ENCODE measurements at regions not wholly inside any gene's neighbourhood (a gene's known extent, or its start where the extent isn't known, plus 50 kb on each side); places are given as distances from the start of the nearest gene placed in this dataset.

DNA sequence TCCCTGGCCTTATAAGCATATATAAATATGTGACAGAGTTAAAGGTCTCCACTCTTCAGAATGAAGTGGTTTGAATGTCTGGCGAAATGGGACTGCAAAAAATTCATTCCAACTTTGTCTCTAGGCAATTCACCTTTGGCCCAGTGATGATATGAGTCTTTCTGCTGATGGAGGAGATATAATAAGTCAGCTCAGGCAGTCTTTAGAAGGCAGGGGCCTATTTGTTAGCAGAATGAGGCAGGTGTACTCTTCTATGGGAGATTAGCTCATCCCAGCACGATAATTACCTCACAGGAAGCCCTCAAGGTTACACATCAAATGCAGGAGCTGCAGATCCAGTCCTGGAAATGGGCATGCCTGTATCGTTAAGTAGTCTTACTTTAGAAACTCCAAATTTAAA, 300.5 kb downstream of the NR2F1-AS1 start:
- Histone ChIP-seq H3K4me3 (ENCODE audit: low read length in 2 of 2) (no peak overlapping the region), H3K27me3 (ENCODE audit: control insufficient read depth in 3 of 3, insufficient read depth in 3 of 3, low read depth in 1 of 3, low read length in 3 of 3) (no peaks in the 10 kb centered on the region), H4K8ac (ENCODE audit: low read depth, low read length) (no peak overlapping the region), H3K4ac (ENCODE audit: low read length) (no peak overlapping the region), H2AFZ (ENCODE audit: low read length) (peak overlapping the region; percentile 15), H3K23ac (ENCODE audit: low read depth, low read length, poor library complexity) (no peak overlapping the region), H3K18ac (ENCODE audit: low read length) (no peak overlapping the region), H2BK120ac (ENCODE audit: low read depth, low read length) (no peak overlapping the region), H3K79me1 (ENCODE audit: low read depth, low read length) (no peaks in the 10 kb centered on the region), H3K4me1 (ENCODE audit: control insufficient read depth in 2 of 2, insufficient read depth in 1 of 2, low read depth in 1 of 2, low read length in 2 of 2) (peaks cover 6 to 27% of the 10 kb centered on the region in 2 donors), H3K9ac (ENCODE audit: low read depth, low read length, poor library complexity) (no peak overlapping the region), H2BK15ac (ENCODE audit: low read length) (no peak overlapping the region), H2AK5ac (ENCODE audit: low read depth, low read length) (no peak overlapping the region), H3K27ac (replicated peaks; ENCODE audit: low read length) (no peak overlapping the region), H2BK5ac (ENCODE audit: low read length) (no peak overlapping the region), H3K4me2 (ENCODE audit: insufficient read depth, low read length, poor library complexity, severe bottlenecking) (no peak overlapping the region), H2BK12ac (ENCODE audit: low read length) (no peak overlapping the region), H3K14ac (ENCODE audit: low read length) (no peak overlapping the region), H3K36me3 (replicated peaks in 1 of 2; ENCODE audit: control insufficient read depth in 2 of 2, insufficient read depth in 2 of 2, low read length in 2 of 2) (no peaks in the 10 kb centered on the region), H4K91ac (ENCODE audit: low read depth, low read length, poor library complexity) (no peak overlapping the region), H3K9me3 (replicated peaks in 1 of 2; ENCODE audit: control insufficient read depth in 2 of 2, insufficient read depth in 1 of 2, low read depth in 1 of 2, low read length in 2 of 2) (no peaks in the 10 kb centered on the region)
- WGBS, 2 donors (ENCODE audit: extremely low coverage in 2 of 2, insufficient read length in 2 of 2, insufficient replicate concordance in 1 of 2) = no CpG with 5 or more reads among the region's 3 CpGs
- DNase-seq (ENCODE audit: low spot score) = no peak

DNA sequence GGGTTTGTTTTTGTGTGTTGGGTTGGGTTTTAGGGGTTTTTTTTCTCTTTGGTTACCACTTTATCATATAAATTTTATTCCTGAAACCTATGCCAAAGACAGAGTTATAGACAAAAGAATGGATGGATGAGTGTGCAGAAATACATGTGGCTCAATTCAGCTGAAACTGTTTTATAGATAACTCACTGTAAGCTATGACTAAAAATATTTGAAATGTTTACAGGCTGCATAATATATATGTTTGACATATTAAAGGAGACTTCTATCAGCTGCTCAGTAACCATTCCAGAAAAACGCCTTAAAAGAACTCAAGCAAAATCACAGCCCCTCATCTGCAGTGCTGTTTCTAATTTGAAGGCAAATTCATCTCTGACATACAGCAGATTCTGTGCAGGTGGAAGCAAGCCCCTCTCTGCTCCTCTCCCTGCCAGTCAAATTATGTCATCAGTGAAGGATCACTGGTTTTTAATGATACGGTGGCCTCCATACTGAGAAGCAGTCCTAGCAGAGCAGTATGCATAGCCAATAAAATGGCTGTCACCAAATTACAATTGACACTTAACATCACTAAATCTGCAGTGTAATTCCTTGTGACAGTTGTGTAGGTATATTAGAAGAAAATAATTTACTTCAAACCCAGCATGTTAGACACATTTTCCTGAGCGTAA, 301.6 kb downstream of the NR2F1-AS1 start:
- no peak overlapping the region for H3K4ac ChIP-seq (ENCODE audit: low read length)
- H3K79me1 ChIP-seq (ENCODE audit: low read depth, low read length) = no peaks in the 10 kb centered on the region
- peak overlapping the region; percentile 56 for H2AFZ ChIP-seq (ENCODE audit: low read length)
- H3K23ac ChIP-seq (ENCODE audit: low read depth, low read length, poor library complexity) = no peak overlapping the region
- no peak overlapping the region for H2BK5ac ChIP-seq (ENCODE audit: low read length)
- no peaks in the 10 kb centered on the region for H3K27me3 ChIP-seq (ENCODE audit: control insufficient read depth in 3 of 3, insufficient read depth in 3 of 3, low read depth in 1 of 3, low read length in 3 of 3)
- H3K18ac ChIP-seq (ENCODE audit: low read length) = no peak overlapping the region
- no peak for DNase-seq (ENCODE audit: low spot score)
- no peaks in the 10 kb centered on the region for H3K36me3 ChIP-seq (replicated peaks in 1 of 2; ENCODE audit: control insufficient read depth in 2 of 2, insufficient read depth in 2 of 2, low read length in 2 of 2)
- no peak overlapping the region for H3K27ac ChIP-seq (replicated peaks; ENCODE audit: low read length)
- no CpG with 5 or more reads among the region's 3 CpGs for WGBS, 2 donors (ENCODE audit: extremely low coverage in 2 of 2, insufficient read length in 2 of 2, insufficient replicate concordance in 1 of 2)
- no peak overlapping the region for H2AK5ac ChIP-seq (ENCODE audit: low read depth, low read length)
- H3K14ac ChIP-seq (ENCODE audit: low read length) = no peak overlapping the region
- peaks cover 7 to 27% of the 10 kb centered on the region in 2 donors for H3K4me1 ChIP-seq (ENCODE audit: control insufficient read depth in 2 of 2, insufficient read depth in 1 of 2, low read depth in 1 of 2, low read length in 2 of 2)
- no peak overlapping the region for H3K9ac ChIP-seq (ENCODE audit: low read depth, low read length, poor library complexity)
- no peaks in the 10 kb centered on the region for H3K9me3 ChIP-seq (replicated peaks in 1 of 2; ENCODE audit: control insufficient read depth in 2 of 2, insufficient read depth in 1 of 2, low read depth in 1 of 2, low read length in 2 of 2)
- H4K8ac ChIP-seq (ENCODE audit: low read depth, low read length) = no peak overlapping the region
- H3K4me2 ChIP-seq (ENCODE audit: insufficient read depth, low read length, poor library complexity, severe bottlenecking) = no peak overlapping the region
- H4K91ac ChIP-seq (ENCODE audit: low read depth, low read length, poor library complexity) = no peak overlapping the region
- H2BK15ac ChIP-seq (ENCODE audit: low read length) = no peak overlapping the region
- no peak overlapping the region for H2BK120ac ChIP-seq (ENCODE audit: low read depth, low read length)
- H2BK12ac ChIP-seq (ENCODE audit: low read length) = no peak overlapping the region
- H3K4me3 ChIP-seq (ENCODE audit: low read length in 2 of 2) = no peak overlapping the region

DNA sequence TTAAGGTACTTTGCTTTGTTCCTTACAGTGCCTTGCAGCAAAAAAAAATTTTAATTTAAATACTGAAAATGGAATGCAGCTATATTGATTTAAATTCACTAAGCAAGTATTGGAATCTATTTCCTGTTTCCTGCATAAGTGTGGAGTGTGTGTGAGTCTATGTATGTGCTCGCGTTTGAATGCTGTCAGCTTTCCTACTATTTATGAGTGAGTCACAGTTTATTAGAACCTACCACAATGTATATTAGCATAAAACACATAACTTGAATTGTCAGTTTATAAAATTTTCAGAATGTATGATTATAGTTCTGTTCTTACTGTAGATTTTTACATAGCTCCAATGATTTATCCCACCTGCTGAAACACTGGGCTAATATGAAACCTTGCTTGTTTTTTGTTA, 302.1 kb downstream of the NR2F1-AS1 start:
- Histone ChIP-seq H3K36me3 (replicated peaks in 1 of 2; ENCODE audit: control insufficient read depth in 2 of 2, insufficient read depth in 2 of 2, low read length in 2 of 2) (no peaks in the 10 kb centered on the region), H3K9me3 (replicated peaks in 1 of 2; ENCODE audit: control insufficient read depth in 2 of 2, insufficient read depth in 1 of 2, low read depth in 1 of 2, low read length in 2 of 2) (no peaks in the 10 kb centered on the region), H2AFZ (ENCODE audit: low read length) (peak overlapping the region; percentile 0), H4K91ac (ENCODE audit: low read depth, low read length, poor library complexity) (no peak overlapping the region), H3K18ac (ENCODE audit: low read length) (no peak overlapping the region), H3K4me1 (ENCODE audit: control insufficient read depth in 2 of 2, insufficient read depth in 1 of 2, low read depth in 1 of 2, low read length in 2 of 2) (peaks cover 9 to 27% of the 10 kb centered on the region in 2 donors), H2BK12ac (ENCODE audit: low read length) (no peak overlapping the region), H3K4me2 (ENCODE audit: insufficient read depth, low read length, poor library complexity, severe bottlenecking) (no peak overlapping the region), H4K8ac (ENCODE audit: low read depth, low read length) (no peak overlapping the region), H3K9ac (ENCODE audit: low read depth, low read length, poor library complexity) (no peak overlapping the region), H3K27ac (replicated peaks; ENCODE audit: low read length) (no peak overlapping the region), H3K23ac (ENCODE audit: low read depth, low read length, poor library complexity) (no peak overlapping the region), H2AK5ac (ENCODE audit: low read depth, low read length) (no peak overlapping the region), H2BK5ac (ENCODE audit: low read length) (no peak overlapping the region), H3K79me1 (ENCODE audit: low read depth, low read length) (no peaks in the 10 kb centered on the region), H3K4me3 (ENCODE audit: low read length in 2 of 2) (no peak overlapping the region), H3K27me3 (ENCODE audit: control insufficient read depth in 3 of 3, insufficient read depth in 3 of 3, low read depth in 1 of 3, low read length in 3 of 3) (no peaks in the 10 kb centered on the region), H3K14ac (ENCODE audit: low read length) (no peak overlapping the region), H2BK120ac (ENCODE audit: low read depth, low read length) (no peak overlapping the region), H3K4ac (ENCODE audit: low read length) (no peak overlapping the region), H2BK15ac (ENCODE audit: low read length) (no peak overlapping the region)
- no CpG with 5 or more reads among the region's 2 CpGs for WGBS, 2 donors (ENCODE audit: extremely low coverage in 2 of 2, insufficient read length in 2 of 2, insufficient replicate concordance in 1 of 2)
- no peak for DNase-seq (ENCODE audit: low spot score)

DNA sequence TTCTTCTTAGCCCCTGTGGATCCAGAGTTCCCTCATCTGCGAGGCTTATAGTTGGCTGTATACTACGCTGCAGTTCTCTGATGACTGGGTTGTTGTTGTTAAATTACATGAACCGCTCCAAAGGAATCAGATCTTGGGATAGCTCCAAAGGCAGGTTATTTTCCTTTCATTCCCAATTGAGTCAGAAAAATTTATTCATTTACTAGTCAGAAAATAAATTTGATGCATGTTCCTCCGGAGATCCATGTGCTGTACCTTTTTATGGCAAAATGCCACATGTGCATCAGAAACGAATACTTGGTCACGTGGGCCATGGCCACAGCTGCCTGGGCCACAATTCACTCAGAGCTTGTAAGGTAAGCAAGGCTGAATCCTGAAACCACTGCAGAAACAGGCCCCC, 304.0 kb downstream of the NR2F1-AS1 start:
- no CpG with 5 or more reads among the region's 6 CpGs for WGBS, 2 donors (ENCODE audit: extremely low coverage in 2 of 2, insufficient read length in 2 of 2, insufficient replicate concordance in 1 of 2)
- H2BK12ac ChIP-seq (ENCODE audit: low read length) = no peak overlapping the region

More for the DNA sequence above, 304.0 kb downstream of the NR2F1-AS1 start:
- H3K9me3 ChIP-seq (replicated peaks in 1 of 2; ENCODE audit: control insufficient read depth in 2 of 2, insufficient read depth in 1 of 2, low read depth in 1 of 2, low read length in 2 of 2) = no peaks in the 10 kb centered on the region
- H3K4me2 ChIP-seq (ENCODE audit: insufficient read depth, low read length, poor library complexity, severe bottlenecking) = no peak overlapping the region
- H3K36me3 ChIP-seq (replicated peaks in 1 of 2; ENCODE audit: control insufficient read depth in 2 of 2, insufficient read depth in 2 of 2, low read length in 2 of 2) = no peaks in the 10 kb centered on the region
- no peak overlapping the region for H4K8ac ChIP-seq (ENCODE audit: low read depth, low read length)
- H3K4ac ChIP-seq (ENCODE audit: low read length) = no peak overlapping the region
- peak overlapping the region; percentile 5 for H2AK5ac ChIP-seq (ENCODE audit: low read depth, low read length)
- H2BK5ac ChIP-seq (ENCODE audit: low read length) = peak overlapping the region; percentile 21
- H3K27ac ChIP-seq (replicated peaks; ENCODE audit: low read length) = no peak overlapping the region
- DNase-seq (ENCODE audit: low spot score) = no peak
- H4K91ac ChIP-seq (ENCODE audit: low read depth, low read length, poor library complexity) = no peak overlapping the region
- H3K79me1 ChIP-seq (ENCODE audit: low read depth, low read length) = no peaks in the 10 kb centered on the region
- H3K4me1 ChIP-seq (ENCODE audit: control insufficient read depth in 2 of 2, insufficient read depth in 1 of 2, low read depth in 1 of 2, low read length in 2 of 2) = peaks cover 10 to 27% of the 10 kb centered on the region in 2 donors
- H2BK15ac ChIP-seq (ENCODE audit: low read length) = peak overlapping the region; percentile 38
- no peak overlapping the region for H2BK120ac ChIP-seq (ENCODE audit: low read depth, low read length)
- H3K23ac ChIP-seq (ENCODE audit: low read depth, low read length, poor library complexity) = no peak overlapping the region
- H3K9ac ChIP-seq (ENCODE audit: low read depth, low read length, poor library complexity) = no peak overlapping the region
- H3K27me3 ChIP-seq (ENCODE audit: control insufficient read depth in 3 of 3, insufficient read depth in 3 of 3, low read depth in 1 of 3, low read length in 3 of 3) = no peaks in the 10 kb centered on the region
- H2AFZ ChIP-seq (ENCODE audit: low read length) = no peak overlapping the region
- H3K14ac ChIP-seq (ENCODE audit: low read length) = no peak overlapping the region
- H3K4me3 ChIP-seq (ENCODE audit: low read length in 2 of 2) = no peak overlapping the region
- no peak overlapping the region for H3K18ac ChIP-seq (ENCODE audit: low read length)

All from neuronal stem cell (in vitro differentiated cells).